ENCODE measurements at regions not wholly inside any gene's neighbourhood (a gene's known extent, or its start where the extent isn't known, plus 50 kb on each side); places are given as distances from the start of the nearest gene placed in this dataset.

DNA sequence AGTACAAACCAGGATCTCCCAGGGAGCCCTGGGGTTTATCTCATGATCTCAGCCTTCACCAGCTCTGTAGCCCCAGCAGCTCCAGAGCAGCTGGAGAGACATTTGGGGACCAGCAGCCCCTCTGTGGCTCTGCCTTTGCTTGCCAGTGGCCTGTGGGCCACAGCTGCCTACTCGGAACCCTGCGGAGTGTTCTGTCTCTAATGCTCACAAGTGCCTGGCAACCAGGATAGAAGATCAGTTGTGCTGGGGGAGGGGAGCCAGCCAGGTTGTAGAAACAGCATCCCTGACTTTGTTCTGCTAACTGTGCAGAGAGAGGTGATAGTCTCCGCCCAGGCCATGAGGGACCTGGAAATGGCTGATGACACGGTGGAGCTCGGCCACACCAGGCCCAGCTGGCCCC lies 50.9 kb upstream of the KCNJ15 start:
- DNase-seq, result no peak

DNA sequence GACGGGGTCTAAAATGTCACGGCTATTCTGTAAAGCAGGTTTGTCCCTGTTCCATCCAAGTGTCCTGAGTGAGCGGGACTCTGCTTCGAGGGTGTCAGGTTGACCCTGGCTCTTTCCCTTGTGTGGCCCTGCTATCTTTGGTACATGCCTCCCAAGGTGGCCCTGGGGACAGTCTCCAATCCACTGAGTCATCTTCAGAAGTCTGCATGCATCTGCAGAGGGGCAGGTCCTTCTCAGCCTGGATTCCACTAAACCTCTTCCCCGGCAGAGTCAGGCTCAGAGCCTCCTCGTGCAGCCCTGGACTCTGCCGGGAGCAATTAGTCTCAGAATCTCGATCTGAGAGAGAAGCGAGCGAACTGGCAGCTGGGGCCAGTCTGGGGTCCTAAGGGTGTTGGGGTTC lies 50.1 kb upstream of the KCNJ15 start:
- no peak for DNase-seq
